Keratinocyte (primary cell): ENCODE measurements at regions not wholly inside any gene's neighbourhood (a gene's known extent, or its start where the extent isn't known, plus 50 kb on each side); places are given as distances from the start of the nearest gene placed in this dataset.

Source experiments
- CTCF ChIP-seq, 3 experiments: IDR thresholded peaks in 1 of 3; conservative IDR thresholded peaks in 1 of 3; optimal IDR thresholded peaks in 1 of 3; 2 replicates in 2 of 3; 3 replicates in 1 of 3; pipeline versions ENCODE3 to v1.5.1; 2011; ENCODE audit warnings: low read length in 3 of 3, mild to moderate bottlenecking in 3 of 3, moderate library complexity in 2 of 3, control low read depth in 1 of 3, inconsistent platforms in 1 of 3; ENCODE audit not compliant: insufficient read depth in 2 of 3; ENCODE audit errors: extremely low read depth in 1 of 3
- EZH2 ChIP-seq: IDR thresholded peaks from one replicate; pipeline ENCODE4 v1.6.1; 2012; ENCODE audit warnings: inconsistent platforms, mild to moderate bottlenecking, low read length, moderate library complexity

- TF ChIP-seq CTCF (optimal IDR thresholded peaks at IDR 0.05 in 1 of 3, IDR thresholded peaks at IDR 0.05 in 1 of 3, conservative IDR thresholded peaks at IDR 0.05 in 1 of 3; ENCODE audit: extremely low read depth in 1 of 3, insufficient read depth in 2 of 3, low read length in 3 of 3), result no peak
- TF ChIP-seq EZH2, result no peak
Measured at GRCh38 chr12:19613051-19613535, 173.8 kb downstream of the AEBP2 start.
